H9 (cell line): ENCODE measurements at regions not wholly inside any gene's neighbourhood (a gene's known extent, or its start where the extent isn't known, plus 50 kb on each side); places are given as distances from the start of the nearest gene placed in this dataset.

Experiments used
- DNase-seq: peaks from one replicate; pipeline ENCODE4 v3.0.0-alpha.2; 2017
- H2AFZ ChIP-seq: one replicate; pipeline ENCODE4 v1.6.1; 2013; ENCODE audit warnings: mild to moderate bottlenecking, low read length, control low read depth, moderate library complexity
- H2AK5ac ChIP-seq: 2 replicates; pipeline ENCODE4 v1.6.1; 2013; ENCODE audit warnings: low read length, control low read depth, mixed read lengths; ENCODE audit not compliant: insufficient read length
- H2BK120ac ChIP-seq: one replicate; pipeline ENCODE4 v1.6.1; 2013; ENCODE audit warnings: low read depth, mild to moderate bottlenecking, low read length, control low read depth, inconsistent platforms; ENCODE audit not compliant: poor library complexity, severe bottlenecking
- H2BK12ac ChIP-seq: 2 replicates; pipeline ENCODE4 v1.6.1; 2013; ENCODE audit warnings: low read length, control low read depth, mixed read lengths, low read depth; ENCODE audit not compliant: insufficient read length
- H2BK15ac ChIP-seq: 2 replicates; pipeline ENCODE4 v1.6.1; 2013; ENCODE audit warnings: low read depth, low read length, control low read depth
- H2BK20ac ChIP-seq: one replicate; pipeline ENCODE4 v1.6.1; 2013; ENCODE audit warnings: low read depth, mild to moderate bottlenecking, low read length, control low read depth, inconsistent platforms; ENCODE audit not compliant: poor library complexity, severe bottlenecking
- H2BK5ac ChIP-seq: 2 replicates; pipeline ENCODE4 v1.6.1; 2013; ENCODE audit warnings: low read length, control low read depth, mixed read lengths; ENCODE audit not compliant: insufficient read length
- H3K14ac ChIP-seq: 2 replicates; pipeline ENCODE4 v1.6.1; 2013; ENCODE audit warnings: low read length, control low read depth; ENCODE audit not compliant: insufficient read depth
- H3K18ac ChIP-seq: 2 replicates; pipeline ENCODE4 v1.6.1; 2013; ENCODE audit warnings: low read depth, mild to moderate bottlenecking, mixed read lengths, low read length, control low read depth; ENCODE audit not compliant: insufficient read length
- H3K23ac ChIP-seq: 2 replicates; pipeline ENCODE4 v1.6.1; 2013; ENCODE audit warnings: low read length, control low read depth, mixed read lengths, low read depth; ENCODE audit not compliant: insufficient read length
- H3K23me2 ChIP-seq: 2 replicates; pipeline ENCODE4 v1.6.1; 2013; ENCODE audit warnings: low read depth, mild to moderate bottlenecking, mixed read lengths, low read length, control low read depth; ENCODE audit not compliant: insufficient read length, poor library complexity, severe bottlenecking
- H3K27ac ChIP-seq: 2 replicates; pipeline ENCODE4 v1.5.1; 2013; ENCODE audit warnings: low read length, control low read depth, mixed read lengths, low read depth; ENCODE audit not compliant: insufficient read length
- H3K27me3 ChIP-seq: 2 replicates; pipeline ENCODE4 v1.6.1; 2013; ENCODE audit warnings: low read length, control low read depth, inconsistent platforms; ENCODE audit not compliant: insufficient read depth
- H3K4ac ChIP-seq: 2 replicates; pipeline ENCODE4 v1.6.1; 2013; ENCODE audit warnings: low read depth, mild to moderate bottlenecking, control low read depth, inconsistent platforms, low read length, moderate library complexity
- H3K4me1 ChIP-seq: 2 replicates; pipeline ENCODE4 v1.6.1; 2013; ENCODE audit warnings: low read length, control low read depth, inconsistent platforms; ENCODE audit not compliant: insufficient read depth
- H3K4me2 ChIP-seq: 2 replicates; pipeline ENCODE4 v1.6.1; 2013; ENCODE audit warnings: low read length, control low read depth, mixed read lengths; ENCODE audit not compliant: insufficient read length, insufficient read depth
- H3K56ac ChIP-seq: 2 replicates; pipeline ENCODE4 v1.6.1; 2013; ENCODE audit warnings: low read depth, mild to moderate bottlenecking, mixed read lengths, low read length, control low read depth; ENCODE audit not compliant: insufficient read length
- H3K79me1 ChIP-seq: 2 replicates; pipeline ENCODE4 v1.6.1; 2013; ENCODE audit warnings: low read depth, mild to moderate bottlenecking, moderate library complexity, low read length, control low read depth, inconsistent platforms; ENCODE audit not compliant: insufficient read depth, poor library complexity, severe bottlenecking
- H3K79me2 ChIP-seq: 2 replicates; pipeline ENCODE4 v1.6.1; 2013; ENCODE audit warnings: low read length, control low read depth, inconsistent platforms; ENCODE audit not compliant: insufficient read depth
- H3K9ac ChIP-seq: 2 replicates; pipeline ENCODE4 v1.6.1; 2013; ENCODE audit warnings: low read length, control low read depth, mixed read lengths; ENCODE audit not compliant: insufficient read length; ENCODE audit errors: extremely low read depth
- H3K9me3 ChIP-seq: one replicate; pipeline ENCODE4 v1.6.1; 2013; ENCODE audit warnings: low read depth, low read length, inconsistent platforms; ENCODE audit not compliant: control insufficient read depth
- H3T11ph ChIP-seq: one replicate; pipeline ENCODE4 v1.6.1; 2013; ENCODE audit warnings: mild to moderate bottlenecking, low read length, control low read depth, inconsistent platforms
- H4K20me1 ChIP-seq: one replicate; pipeline ENCODE4 v1.6.1; 2013; ENCODE audit not compliant: control insufficient read depth, insufficient read length, insufficient read depth
- H4K5ac ChIP-seq: 2 replicates; pipeline ENCODE4 v1.6.1; 2013; ENCODE audit warnings: low read depth, mild to moderate bottlenecking, mixed read lengths, low read length, control low read depth; ENCODE audit not compliant: insufficient read length
- H4K8ac ChIP-seq: replicated peaks from 2 replicates; pipeline ENCODE4 v1.6.1; 2013; ENCODE audit warnings: low read length, control low read depth, mixed read lengths, low read depth; ENCODE audit not compliant: insufficient read length
- H4K91ac ChIP-seq: 2 replicates; pipeline ENCODE4 v1.6.1; 2013; ENCODE audit warnings: low read depth, mild to moderate bottlenecking, moderate library complexity, mixed read lengths, low read length, control low read depth; ENCODE audit not compliant: insufficient read length
- H3K27ac Mint-ChIP-seq, 3 experiments: 2 replicates in 2 of 3; 3 replicates in 1 of 3; pipeline ENCODE4 v1.8.0; 2020 to 2021; ENCODE audit warnings: mixed read lengths in 3 of 3, mild to moderate bottlenecking in 1 of 3, moderate library complexity in 1 of 3
- H3K27me3 Mint-ChIP-seq: 2 replicates; pipeline ENCODE4 v1.8.0; 2021; ENCODE audit warnings: low read depth, mild to moderate bottlenecking, moderate library complexity, mixed read lengths
- H3K36me3 Mint-ChIP-seq, 3 experiments: 2 replicates in 2 of 3; 3 replicates in 1 of 3; pipeline ENCODE4 v1.8.0; 2020 to 2021; ENCODE audit warnings: low read depth in 3 of 3, mixed read lengths in 3 of 3; ENCODE audit not compliant: insufficient read depth in 1 of 3
- H3K4me1 Mint-ChIP-seq, 2 experiments: 2 replicates each; pipeline ENCODE4 v1.8.0; 2020; ENCODE audit warnings: mixed read lengths in 2 of 2
- H3K4me3 Mint-ChIP-seq, 2 experiments: 2 replicates in 1 of 2; 3 replicates in 1 of 2; pipeline ENCODE4 v1.8.0; 2020 to 2021; ENCODE audit warnings: mild to moderate bottlenecking in 2 of 2, mixed read lengths in 2 of 2, moderate library complexity in 1 of 2
- H3K9me3 Mint-ChIP-seq, 2 experiments: 2 replicates in 1 of 2; 3 replicates in 1 of 2; pipeline ENCODE4 v1.8.0; 2020; ENCODE audit warnings: mild to moderate bottlenecking in 2 of 2, mixed read lengths in 2 of 2, moderate library complexity in 1 of 2
- WGBS: extraction: QIAGEN DNeasy Blood & Tissue Kit; methylation state at CpG from one replicate; pipeline ENCODE4 v1.1.7; 2013; ENCODE audit warnings: missing lambda C conversion rate, low lambda C conversion rate, mixed read lengths; ENCODE audit not compliant: insufficient read length; ENCODE audit errors: extremely low coverage; 5-methylcytosine and 5-hydroxymethylcytosine counted together
- TF ChIP-seq, protein P1 (sequence below): fragments of 200-600 bp; sonication (generic); conservative IDR thresholded peaks from 3 replicates; pipeline ENCODE4 v1.8.0; 2021; ENCODE audit warnings: antibody characterized with exemption, mild to moderate bottlenecking

- Histone ChIP-seq H2BK5ac (no peak overlapping the region), H3K27me3 (no peaks in the 10 kb centered on the region), H3K79me2 (no peaks in the 10 kb centered on the region), H4K5ac (no peak overlapping the region), H2AK5ac (no peak overlapping the region), H3K23me2 (no peaks in the 10 kb centered on the region), H4K20me1 (no peaks in the 10 kb centered on the region), H2BK20ac (no peak overlapping the region), H3K14ac (no peak overlapping the region), H3K9me3 (no peaks in the 10 kb centered on the region), H3K56ac (no peak overlapping the region), H3K9ac (no peak overlapping the region), H4K91ac (no peak overlapping the region), H2AFZ (no peak overlapping the region), H3K4me1 (no peaks in the 10 kb centered on the region), H3K4ac (no peak overlapping the region), H3K23ac (no peak overlapping the region), H3K4me2 (no peak overlapping the region), H2BK12ac (no peak overlapping the region), H3T11ph (no peak overlapping the region), H3K79me1 (no peaks in the 10 kb centered on the region), H4K8ac (no peak overlapping the region), H3K27ac (no peak overlapping the region), H3K18ac (no peak overlapping the region), H2BK120ac (no peak overlapping the region), H2BK15ac (no peak overlapping the region)
- TF ChIP-seq, protein P1, sequence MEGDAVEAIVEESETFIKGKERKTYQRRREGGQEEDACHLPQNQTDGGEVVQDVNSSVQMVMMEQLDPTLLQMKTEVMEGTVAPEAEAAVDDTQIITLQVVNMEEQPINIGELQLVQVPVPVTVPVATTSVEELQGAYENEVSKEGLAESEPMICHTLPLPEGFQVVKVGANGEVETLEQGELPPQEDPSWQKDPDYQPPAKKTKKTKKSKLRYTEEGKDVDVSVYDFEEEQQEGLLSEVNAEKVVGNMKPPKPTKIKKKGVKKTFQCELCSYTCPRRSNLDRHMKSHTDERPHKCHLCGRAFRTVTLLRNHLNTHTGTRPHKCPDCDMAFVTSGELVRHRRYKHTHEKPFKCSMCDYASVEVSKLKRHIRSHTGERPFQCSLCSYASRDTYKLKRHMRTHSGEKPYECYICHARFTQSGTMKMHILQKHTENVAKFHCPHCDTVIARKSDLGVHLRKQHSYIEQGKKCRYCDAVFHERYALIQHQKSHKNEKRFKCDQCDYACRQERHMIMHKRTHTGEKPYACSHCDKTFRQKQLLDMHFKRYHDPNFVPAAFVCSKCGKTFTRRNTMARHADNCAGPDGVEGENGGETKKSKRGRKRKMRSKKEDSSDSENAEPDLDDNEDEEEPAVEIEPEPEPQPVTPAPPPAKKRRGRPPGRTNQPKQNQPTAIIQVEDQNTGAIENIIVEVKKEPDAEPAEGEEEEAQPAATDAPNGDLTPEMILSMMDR, result no peak
- WGBS, result no CpG with 5 or more reads among the region's 3 CpGs
- Mint-ChIP-seq H3K36me3 (no peaks in the 10 kb centered on the region), H3K27me3 (no peaks in the 10 kb centered on the region), H3K4me3 (no peak overlapping the region), H3K4me1 (peaks cover 5 to 6% of the 10 kb centered on the region in 2 experiments; a peak in 3 of 4 replicates), H3K9me3 (no peaks in the 10 kb centered on the region), H3K27ac (no peak overlapping the region)
- no peak for DNase-seq
These were observed 107.0 kb downstream of the ZC3H11B start for GRCh38 chr1:219505886-219506285.
